ENCODE measurements at regions not wholly inside any gene's neighbourhood (a gene's known extent, or its start where the extent isn't known, plus 50 kb on each side); places are given as distances from the start of the nearest gene placed in this dataset.

GRCh38 chr2:7969756-7970515 lies 711.9 kb upstream of the ID2 start:
- TF ChIP-seq CTCF (IDR thresholded peaks at IDR 0.05; ENCODE audit: low read length) (no peak), EZH2 (optimal IDR thresholded peaks at IDR 0.05; ENCODE audit: low read depth, low read length) (no peak), EZH2phosphoT487 (IDR thresholded peaks at IDR 0.05; ENCODE audit: low read length) (no peak)
- H3K9ac ChIP-seq (ENCODE audit: low read length): no peak overlapping the region

GRCh38 chr2:7971248-7971647 lies 710.6 kb upstream of the ID2 start:
- Histone ChIP-seq H3K4me2 (ENCODE audit: low read depth, low read length) (no peak overlapping the region), H3K9me2 (replicated peaks; ENCODE audit: insufficient read depth, low read length) (no peaks in the 10 kb centered on the region), H3K79me2 (ENCODE audit: low read length) (no peaks in the 10 kb centered on the region), H3K4me1 (ENCODE audit: low read length) (no peaks in the 10 kb centered on the region), H3K9me3 (replicated peaks; ENCODE audit: insufficient read depth, low read length) (no peaks in the 10 kb centered on the region), H3K4me3 (ENCODE audit: low read length) (no peak overlapping the region), H3K9ac (ENCODE audit: low read length) (no peak overlapping the region), H2AFZ (ENCODE audit: low read length) (no peak overlapping the region), H3K27ac (ENCODE audit: low read length) (no peak overlapping the region), H3K36me3 (replicated peaks; ENCODE audit: insufficient read depth, low read length) (no peaks in the 10 kb centered on the region), H3K27me3 (replicated peaks; ENCODE audit: insufficient read depth, low read length) (no peaks in the 10 kb centered on the region), H4K20me1 (ENCODE audit: insufficient read depth, low read length) (no peaks in the 10 kb centered on the region), H3F3A (ENCODE audit: insufficient read depth, low read length) (no peaks in the 10 kb centered on the region)
- no peak for TF ChIP-seq EZH2phosphoT487 (IDR thresholded peaks at IDR 0.05; ENCODE audit: low read length)
- no peak for TF ChIP-seq EZH2 (optimal IDR thresholded peaks at IDR 0.05; ENCODE audit: low read depth, low read length)
- TF ChIP-seq CTCF (IDR thresholded peaks at IDR 0.05; ENCODE audit: low read length): no peak
- no peak for DNase-seq

More at GRCh38 chr2:7969756-7970515, 711.9 kb upstream of the ID2 start:
- H4K20me1 ChIP-seq (ENCODE audit: insufficient read depth, low read length): no peaks in the 10 kb centered on the region
- no peaks in the 10 kb centered on the region for H3K79me2 ChIP-seq (ENCODE audit: low read length)
- no peaks in the 10 kb centered on the region for H3F3A ChIP-seq (ENCODE audit: insufficient read depth, low read length)
- H3K4me1 ChIP-seq (ENCODE audit: low read length): no peaks in the 10 kb centered on the region
- no peak overlapping the region for H2AFZ ChIP-seq (ENCODE audit: low read length)
- H3K27me3 ChIP-seq (replicated peaks; ENCODE audit: insufficient read depth, low read length): no peaks in the 10 kb centered on the region
- H3K9me2 ChIP-seq (replicated peaks; ENCODE audit: insufficient read depth, low read length): no peaks in the 10 kb centered on the region
- no peak for DNase-seq
- H3K4me2 ChIP-seq (ENCODE audit: low read depth, low read length): no peak overlapping the region
- no peak overlapping the region for H3K4me3 ChIP-seq (ENCODE audit: low read length)
- H3K27ac ChIP-seq (ENCODE audit: low read length): no peak overlapping the region
- H3K36me3 ChIP-seq (replicated peaks; ENCODE audit: insufficient read depth, low read length): no peaks in the 10 kb centered on the region
- H3K9me3 ChIP-seq (replicated peaks; ENCODE audit: insufficient read depth, low read length): no peaks in the 10 kb centered on the region

GRCh38 chr2:7971841-7972240 lies 710.0 kb upstream of the ID2 start:
- Histone ChIP-seq H3K27ac (ENCODE audit: low read length) (no peak overlapping the region), H3F3A (ENCODE audit: insufficient read depth, low read length) (no peaks in the 10 kb centered on the region), H3K4me2 (ENCODE audit: low read depth, low read length) (no peak overlapping the region), H3K9ac (ENCODE audit: low read length) (no peak overlapping the region), H3K4me1 (ENCODE audit: low read length) (no peaks in the 10 kb centered on the region), H3K79me2 (ENCODE audit: low read length) (no peaks in the 10 kb centered on the region), H3K9me3 (replicated peaks; ENCODE audit: insufficient read depth, low read length) (no peaks in the 10 kb centered on the region), H3K4me3 (ENCODE audit: low read length) (no peak overlapping the region), H3K27me3 (replicated peaks; ENCODE audit: insufficient read depth, low read length) (no peaks in the 10 kb centered on the region), H3K9me2 (replicated peaks; ENCODE audit: insufficient read depth, low read length) (no peaks in the 10 kb centered on the region), H3K36me3 (replicated peaks; ENCODE audit: insufficient read depth, low read length) (no peaks in the 10 kb centered on the region), H4K20me1 (ENCODE audit: insufficient read depth, low read length) (no peaks in the 10 kb centered on the region), H2AFZ (ENCODE audit: low read length) (no peak overlapping the region)
- TF ChIP-seq EZH2 (optimal IDR thresholded peaks at IDR 0.05; ENCODE audit: low read depth, low read length) (no peak), CTCF (IDR thresholded peaks at IDR 0.05; ENCODE audit: low read length) (no peak), EZH2phosphoT487 (IDR thresholded peaks at IDR 0.05; ENCODE audit: low read length) (no peak)
- no peak for DNase-seq
